GM19455 (cell line): ENCODE measurements at regions not wholly inside any gene's neighbourhood (a gene's known extent, or its start where the extent isn't known, plus 50 kb on each side); places are given as distances from the start of the nearest gene placed in this dataset.
"Not testable (repeated sequence)": the region's sequence is repeated elsewhere in the genome, so short reads cannot be mapped to it uniquely, and the experiment has no call there.

Experiments used
- ATAC-seq: cut with Tn5 transposase; IDR thresholded peaks from one replicate; pipeline ENCODE4 v1.9.1; 2021; ENCODE audit not compliant: unreplicated experiment

DNA sequence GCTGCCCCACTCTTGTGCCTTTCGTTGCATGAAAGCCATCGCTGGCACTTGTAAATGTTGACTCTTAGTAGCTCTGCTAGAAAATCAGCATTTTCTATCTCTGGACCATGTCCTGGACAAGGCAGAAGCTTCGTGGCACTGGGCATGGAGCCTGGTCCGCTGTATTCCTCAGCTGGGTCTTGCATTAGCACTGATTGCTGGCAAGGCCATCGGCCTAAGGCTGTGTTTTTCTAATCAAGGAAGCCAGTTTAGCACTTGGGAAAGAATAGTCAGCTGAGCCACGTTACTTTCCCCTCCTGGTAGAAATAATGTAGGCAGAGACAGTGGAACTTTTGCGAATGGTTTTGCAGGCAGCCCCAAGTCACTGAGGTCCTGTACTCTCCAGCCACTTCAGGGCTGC lies 180.2 kb upstream of the EOLA2 start:
- ATAC-seq = no peak

DNA sequence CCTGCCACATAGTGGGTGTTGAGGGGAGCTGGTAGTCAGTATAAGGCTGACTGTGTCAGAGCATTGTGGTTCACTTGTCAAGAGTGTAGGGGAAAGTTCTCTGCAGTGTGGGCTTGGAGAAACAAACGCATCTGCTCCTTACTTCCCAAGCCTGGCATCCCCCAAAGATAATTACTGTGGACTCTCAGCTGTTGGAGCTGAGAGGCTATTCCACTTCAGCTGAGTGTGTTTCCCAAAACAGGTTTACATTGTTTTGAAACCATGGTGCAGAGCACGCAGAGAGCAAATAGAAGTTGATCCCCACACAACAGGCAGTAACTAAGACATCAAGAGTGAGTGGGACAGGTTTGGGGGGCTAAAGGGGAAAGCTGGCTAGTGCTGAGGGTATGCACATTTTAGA lies 181.0 kb upstream of the EOLA2 start:
- no peak for ATAC-seq

DNA sequence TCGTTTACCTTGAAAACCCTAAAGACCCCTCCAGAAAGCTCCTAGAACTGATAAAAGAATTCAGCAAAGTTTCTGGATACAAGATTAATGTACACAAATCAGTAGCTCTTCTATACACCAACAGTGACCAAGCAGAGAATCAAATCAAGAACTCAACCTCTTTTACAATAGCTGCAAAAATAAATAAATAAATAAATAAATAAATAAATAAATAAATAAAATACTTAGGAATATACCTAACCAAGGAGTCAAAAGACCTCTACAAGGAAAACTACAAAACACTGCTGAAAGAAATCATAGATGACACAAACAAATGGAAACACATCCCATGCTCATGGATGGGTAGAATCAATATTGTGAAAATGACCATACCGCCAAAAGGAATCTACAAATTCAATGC lies 186.8 kb upstream of the EOLA2 start:
- not testable (repeated sequence) for ATAC-seq

DNA sequence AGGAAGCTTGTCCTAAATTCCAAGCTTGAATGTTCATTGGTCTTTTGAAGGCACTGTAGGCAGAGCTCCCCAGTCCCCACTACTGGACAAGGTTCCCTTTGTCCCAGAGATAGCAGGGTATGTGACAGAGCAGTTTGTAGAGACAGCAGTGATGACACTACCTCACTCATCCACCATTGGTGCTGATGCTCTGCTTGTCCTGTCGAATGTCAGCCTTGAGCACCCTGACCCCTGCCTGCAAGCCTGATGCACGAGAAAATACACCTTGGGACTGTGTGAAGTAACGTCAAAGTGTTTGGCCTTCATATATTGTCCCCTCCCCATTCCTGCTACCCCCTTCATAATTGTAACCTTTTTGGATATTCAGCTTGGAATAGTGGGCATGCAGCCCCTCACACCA lies 188.9 kb upstream of the EOLA2 start:
- no peak for ATAC-seq

DNA sequence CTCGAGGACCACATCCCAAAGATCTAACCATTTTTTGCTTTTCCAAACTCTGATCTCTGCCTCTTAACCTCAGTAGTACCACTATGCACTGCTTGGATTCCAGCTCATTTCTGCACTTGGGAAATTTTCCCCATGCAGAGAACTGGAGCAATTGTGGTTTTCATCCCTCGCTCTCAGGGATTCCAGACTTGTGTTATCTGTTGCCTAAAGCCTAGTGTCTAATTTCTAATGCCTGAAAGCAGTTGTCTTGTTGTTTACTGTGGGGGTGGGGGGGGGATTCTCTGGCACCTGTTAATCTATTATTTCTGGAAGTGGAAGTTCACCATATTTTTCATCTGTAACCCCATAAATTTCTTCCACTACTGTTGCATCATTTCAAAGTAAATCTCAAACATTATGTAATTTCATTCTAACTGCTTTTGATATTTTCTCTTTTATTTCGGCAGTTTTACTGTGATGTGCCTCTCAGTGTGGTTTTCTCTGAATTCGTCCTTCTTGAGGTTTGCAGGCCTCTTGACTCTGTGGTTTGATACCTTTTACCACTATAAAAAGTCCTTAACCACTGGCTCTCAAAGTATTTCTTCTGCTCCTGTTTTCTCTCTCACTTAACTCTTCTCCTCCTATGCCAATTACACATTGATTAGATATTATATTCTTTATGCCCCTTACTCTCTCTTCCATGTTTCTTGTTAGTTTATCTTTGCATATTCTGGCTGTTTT lies 205.6 kb upstream of the EOLA2 start:
- ATAC-seq = no peak

DNA sequence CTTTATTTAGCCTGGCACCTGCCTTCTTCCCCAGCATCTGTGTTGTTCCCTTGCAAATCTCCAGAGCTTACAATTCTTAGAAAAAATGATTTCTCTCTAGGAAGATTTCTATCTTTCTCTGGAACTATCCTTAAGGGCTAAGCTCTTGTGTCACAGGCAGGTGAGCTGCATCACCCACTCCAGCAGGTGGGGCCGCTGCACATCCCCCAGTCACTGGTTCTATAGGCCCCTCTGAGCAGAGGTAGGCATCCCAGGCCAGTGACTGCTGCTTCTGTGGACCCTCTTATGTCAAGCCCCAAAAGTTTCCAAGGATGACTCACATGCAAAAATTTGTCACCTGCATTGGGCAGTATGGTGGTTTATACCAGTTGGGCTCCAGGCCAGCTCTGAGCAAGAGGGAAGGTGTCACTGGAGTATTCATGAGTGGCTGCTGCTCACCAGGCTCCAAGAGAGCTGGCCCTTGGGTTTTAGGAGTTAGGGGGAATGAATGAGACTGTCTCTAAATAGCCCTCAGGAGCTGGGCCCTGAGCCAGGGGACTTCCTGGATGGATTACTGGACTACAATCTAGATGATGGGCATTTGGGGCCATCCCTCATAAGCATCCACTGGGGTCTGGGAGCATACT lies 208.1 kb upstream of the EOLA2 start:
- no peak for ATAC-seq

DNA sequence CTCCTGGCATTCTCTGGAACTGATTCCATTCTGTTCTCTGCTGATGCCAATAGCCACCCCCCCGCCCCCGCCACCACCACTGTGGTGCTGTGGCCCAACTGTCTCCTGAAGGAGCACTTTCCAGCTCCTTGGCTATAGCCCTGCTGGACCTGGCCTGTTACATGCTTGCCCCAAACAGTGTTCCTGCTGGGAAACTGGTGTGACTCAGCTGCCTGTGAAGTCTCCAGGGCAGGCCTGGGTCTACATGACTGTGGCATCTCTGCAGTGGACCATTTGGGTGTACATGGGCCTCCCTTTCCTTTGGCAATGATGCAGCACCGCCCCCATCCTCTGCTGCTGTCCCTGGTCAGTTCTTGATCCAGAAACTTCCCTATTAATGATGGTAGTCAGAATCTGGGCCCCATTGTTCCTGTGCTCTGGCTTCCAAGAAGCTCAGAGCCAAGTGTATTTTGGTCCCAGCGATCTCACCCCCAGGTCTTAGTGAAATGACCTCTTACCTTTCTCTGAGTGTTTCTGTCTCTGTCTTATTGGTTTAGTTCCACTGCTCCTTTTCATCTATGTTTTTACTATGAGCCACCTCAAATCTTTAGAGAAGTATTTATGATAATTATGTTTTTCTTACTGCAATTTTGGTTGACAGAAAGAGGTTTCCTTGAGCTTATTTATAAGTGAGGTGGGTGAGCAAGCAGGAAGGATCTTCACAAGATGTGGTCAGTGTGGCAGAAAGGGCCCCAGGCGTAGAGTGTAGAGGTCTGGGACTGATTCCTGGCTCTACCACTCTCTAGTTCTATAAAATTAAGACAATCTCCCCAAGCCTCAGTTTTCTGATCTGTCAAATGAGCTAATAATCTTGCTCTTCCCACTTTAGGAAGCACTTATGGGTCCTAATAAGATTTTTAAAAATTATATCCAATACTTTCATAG lies 210.7 kb upstream of the EOLA2 start:
- ATAC-seq = no peak

DNA sequence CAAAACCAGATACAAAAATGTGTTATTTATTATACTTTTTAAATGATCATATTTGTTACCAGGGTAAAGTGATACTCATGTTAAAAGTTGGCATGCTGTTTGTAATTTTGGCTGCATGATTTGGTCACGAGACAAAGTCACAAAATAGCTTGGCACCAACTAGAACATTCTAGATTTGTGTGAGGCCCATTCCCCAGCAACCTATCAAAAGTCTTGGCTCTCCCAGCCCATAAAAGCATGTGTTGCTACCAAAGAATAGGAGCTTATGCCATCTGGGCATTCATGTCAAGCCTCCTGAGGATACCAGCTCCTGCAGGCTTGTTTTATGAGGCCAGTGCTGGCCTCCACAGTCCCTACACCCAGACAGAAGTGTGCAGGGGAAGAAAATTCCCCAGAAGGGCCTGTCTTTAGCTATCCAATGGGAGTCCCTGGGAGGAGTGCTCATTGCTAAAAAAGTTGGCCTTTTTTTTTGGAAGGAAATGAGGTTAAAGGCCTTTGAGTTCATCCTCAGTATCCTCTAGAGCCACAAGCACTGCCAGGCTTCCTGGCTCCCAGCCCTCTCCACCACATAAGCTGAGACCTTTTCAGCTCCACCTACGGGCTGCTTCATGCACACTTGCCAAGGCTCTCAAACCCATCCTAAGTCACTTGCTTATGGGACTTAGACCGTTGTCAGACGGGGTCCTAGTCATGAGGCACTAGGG lies 211.9 kb upstream of the EOLA2 start:
- ATAC-seq = no peak

DNA sequence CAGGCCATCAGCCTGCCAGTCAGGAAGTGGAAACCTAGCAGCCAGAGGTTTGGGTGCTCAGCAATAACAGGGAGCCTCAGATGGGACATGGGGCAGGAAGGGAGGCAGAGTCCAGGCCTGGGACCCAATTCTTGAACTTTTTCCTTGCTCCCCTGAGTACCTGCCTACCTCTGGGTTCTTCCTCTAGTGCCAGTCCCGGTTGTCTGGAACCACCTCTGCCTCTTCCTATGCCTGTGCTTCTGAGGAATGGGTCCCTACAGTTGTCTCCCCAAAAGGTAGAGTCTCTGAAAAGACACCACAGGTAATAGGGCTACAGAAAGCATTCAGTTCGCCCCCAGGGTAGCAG lies 212.4 kb upstream of the MAMLD1 start:
- ATAC-seq = no peak

DNA sequence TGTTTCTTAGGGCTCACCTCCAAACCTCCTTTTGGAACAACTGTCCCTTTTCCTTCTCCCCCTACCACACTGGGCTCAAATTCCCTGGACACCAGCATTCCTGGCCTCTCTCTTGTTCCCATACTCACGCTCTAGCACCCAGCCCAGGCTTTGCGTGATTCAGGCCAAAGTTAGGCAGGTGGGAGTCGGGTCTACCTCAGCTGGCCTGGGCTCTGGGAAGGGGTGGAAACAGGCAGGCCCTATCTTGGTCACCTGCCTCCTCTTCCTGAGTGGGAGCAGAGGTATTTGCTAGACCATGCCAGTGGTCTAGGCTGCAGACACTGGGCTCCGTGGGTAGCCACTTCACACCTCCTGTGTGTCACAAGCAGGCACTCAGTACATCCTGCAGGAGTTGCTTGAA lies 211.1 kb upstream of the MAMLD1 start:
- no peak for ATAC-seq

DNA sequence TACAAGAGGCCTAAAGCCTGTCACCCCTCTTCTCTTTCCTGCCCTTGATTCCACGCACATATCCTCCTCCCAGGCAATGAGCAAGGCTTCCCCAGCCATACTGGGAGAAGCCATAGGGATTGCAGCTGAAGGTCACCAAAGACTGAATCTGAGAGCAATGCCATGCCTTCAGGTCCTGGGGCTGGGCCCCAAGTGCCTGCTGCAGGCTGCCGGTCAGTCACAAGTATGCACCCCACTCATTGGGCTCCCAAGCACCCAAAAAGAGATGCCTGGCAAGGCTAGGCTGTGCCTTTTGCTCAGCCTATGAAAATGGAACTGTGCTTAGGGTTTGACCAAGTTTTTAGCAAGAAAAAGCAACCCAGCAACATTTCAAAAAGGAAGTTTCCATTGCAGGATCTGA lies 210.6 kb upstream of the MAMLD1 start:
- no peak for ATAC-seq

DNA sequence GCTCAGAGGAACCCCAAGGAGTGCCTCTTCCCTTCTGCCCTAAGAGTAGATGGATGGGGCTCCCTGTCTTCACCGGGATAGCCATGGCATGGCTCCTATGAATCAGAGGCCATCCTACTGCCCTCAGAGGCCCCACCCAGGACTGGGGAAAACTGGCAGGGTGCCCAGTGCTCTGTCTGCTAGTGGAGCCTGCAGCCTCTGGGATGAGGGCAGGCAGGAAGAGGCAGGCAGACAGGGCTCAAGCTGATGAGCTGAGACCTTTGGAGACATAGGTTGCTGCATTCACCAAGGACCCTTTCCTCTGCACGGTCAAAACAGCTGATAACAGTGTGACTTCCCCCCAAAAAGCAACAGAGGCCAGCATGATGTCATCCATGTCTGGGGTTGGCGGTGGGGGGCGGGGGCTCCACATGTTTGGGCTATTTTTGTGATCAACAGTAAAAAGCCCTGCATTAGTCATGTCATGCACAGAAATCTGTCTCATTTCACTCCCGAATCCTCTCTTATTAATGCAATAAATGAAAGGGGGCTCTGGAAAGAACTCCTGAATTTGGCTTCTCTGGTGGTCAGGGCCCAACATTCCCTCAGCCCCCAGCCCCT lies 207.6 kb upstream of the MAMLD1 start:
- no peak for ATAC-seq

DNA sequence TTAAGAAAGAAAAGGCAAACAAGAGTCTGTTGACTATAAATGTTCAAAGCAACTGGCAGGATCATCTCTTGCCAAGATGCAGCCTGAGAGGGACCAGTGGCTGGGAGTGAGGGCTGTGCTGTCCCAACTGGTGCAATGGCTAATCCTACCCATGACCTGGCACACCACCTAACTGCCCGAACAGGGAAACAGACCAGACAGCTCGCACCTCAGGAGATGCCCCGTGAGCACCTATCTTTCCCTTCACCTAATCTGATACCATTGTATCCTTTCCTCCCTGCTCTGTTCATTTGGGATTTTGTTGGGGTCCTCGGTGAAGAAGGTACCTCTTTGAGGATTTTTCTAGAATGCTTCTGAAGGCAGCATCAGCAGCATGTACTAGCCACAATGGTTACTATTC lies 206.5 kb upstream of the MAMLD1 start:
- ATAC-seq = no peak

DNA sequence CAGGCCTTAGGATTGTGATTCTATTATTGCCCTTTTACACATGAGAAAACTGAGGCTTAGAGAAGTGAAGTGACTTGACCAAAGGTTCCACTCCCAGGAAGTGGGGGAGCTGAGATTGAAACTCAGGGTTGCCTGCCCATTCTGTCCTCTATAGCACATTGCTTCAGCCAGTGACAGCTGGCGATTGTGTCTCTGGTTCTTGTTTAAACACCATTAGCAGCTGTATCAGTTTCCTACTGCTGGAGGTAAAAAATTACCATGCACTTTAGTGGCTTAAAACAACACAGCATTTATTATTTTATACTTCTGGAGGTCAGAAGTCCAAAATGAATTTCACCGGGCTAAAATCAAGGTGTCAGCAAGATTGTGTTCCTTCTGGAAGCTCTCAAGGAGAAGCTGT lies 205.8 kb upstream of the MAMLD1 start:
- no peak for ATAC-seq

DNA sequence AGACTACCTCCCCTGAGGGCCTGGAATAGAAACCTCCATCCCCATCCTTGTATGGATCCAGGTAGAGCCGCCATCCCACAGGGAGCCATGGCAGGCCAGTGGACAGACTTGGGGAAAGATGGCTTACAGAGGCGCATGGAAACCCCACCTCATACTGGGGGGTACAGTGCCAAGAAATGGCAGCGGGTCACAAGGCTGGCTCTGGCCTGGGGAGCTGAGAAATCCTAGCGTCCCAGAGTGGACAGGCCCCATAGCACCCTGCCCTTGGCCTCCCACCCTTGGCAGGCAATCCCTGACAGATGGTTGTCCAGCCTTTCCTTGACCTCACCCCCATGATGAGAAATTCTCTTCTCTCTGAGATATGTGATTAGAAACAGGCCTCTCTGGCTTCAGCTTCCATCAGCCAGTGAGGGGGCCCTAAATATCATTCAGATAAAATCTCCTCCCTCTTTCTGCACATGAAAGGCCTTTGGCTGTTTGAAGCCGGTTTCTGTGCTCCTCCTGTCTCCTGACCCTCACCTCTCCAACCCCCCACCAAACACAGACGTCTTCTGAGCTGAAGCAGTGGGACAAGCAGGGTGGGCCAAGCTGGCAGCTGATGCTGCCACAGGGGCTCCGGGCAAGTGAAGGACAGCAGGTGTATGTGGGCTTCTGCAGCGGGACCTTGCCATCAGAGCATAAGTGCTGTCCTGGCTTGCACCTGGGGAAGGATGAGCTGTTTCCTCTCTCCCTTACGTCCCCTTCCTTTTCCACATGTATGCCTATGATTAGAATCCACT lies 204.4 kb upstream of the MAMLD1 start:
- ATAC-seq = no peak

DNA sequence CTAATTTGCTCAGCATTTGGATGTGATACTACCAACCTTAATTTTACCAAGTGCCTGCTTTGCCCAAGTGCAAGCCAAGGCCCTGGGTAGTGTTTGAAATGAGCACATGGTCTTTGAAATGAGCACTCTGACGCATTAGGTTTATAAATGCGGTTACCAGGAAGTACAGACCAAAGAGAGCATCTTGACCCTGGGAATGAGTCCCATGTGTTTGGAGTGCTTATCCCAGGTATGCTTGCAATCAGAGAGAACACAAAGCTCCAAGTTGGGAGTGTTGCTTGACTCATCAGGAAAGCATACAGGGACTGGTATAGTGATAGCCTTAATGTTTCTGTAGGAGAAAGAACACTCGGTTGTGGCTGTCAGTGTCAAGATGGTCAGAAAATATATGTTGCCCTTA lies 203.6 kb upstream of the MAMLD1 start:
- no peak for ATAC-seq

DNA sequence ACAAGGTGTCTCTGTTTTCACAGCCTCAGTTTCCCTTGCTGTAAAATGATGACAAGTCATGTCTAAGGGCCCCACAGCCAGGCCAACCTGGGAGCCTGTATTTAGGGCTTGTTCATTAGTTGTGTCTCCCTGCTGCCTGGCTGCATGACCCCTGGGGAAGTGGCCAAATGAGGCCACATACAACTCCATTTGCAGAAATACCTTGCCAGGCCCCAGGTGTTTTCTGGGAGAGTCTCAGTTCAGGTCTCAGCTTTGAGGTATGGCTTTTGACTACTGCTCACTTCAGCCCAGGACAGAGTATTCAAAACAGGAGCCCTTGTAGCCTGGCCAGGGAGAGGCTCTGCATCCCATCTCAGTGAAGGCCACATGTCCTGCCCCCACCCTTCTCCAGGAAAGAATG lies 202.5 kb upstream of the MAMLD1 start:
- no peak for ATAC-seq

DNA sequence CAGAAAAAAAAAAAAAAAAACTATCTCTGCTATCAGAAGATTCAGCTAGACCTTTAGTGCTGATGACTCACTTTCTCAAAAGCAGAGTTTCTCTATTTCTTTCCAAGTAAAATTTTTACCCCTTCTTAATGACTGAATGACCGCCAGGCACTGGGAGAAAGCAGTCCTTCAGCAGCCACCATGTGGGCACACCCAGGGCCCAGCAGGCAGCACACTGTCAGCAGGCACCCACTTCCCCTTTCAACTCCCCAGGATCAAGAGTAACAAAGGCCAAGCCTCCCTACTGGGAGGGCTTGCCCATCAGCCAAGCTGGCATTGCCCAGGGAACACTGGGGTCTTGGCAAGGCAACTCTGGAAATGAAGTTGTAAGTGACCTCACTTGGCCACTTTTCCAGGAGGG lies 201.9 kb upstream of the MAMLD1 start:
- ATAC-seq = no peak

DNA sequence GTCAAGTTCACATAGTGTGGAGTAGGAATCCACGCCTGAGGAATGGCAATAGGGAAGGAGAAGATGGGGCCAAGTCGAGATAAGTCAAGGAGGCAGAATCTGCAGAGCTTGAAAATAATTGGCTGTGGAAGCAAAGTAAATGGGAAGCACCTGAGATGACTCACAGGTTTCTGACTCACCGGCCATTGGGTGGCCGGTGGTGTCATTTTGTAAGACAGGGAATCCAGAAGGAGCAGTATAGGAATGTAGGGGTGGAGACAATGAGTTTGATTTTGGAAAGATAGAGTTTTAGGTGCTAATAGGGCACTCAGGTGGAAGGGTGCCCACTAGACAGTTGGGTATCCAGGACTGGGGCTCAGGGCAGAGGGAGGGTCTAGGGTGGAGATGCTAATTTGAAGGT lies 201.0 kb upstream of the MAMLD1 start:
- ATAC-seq = no peak

DNA sequence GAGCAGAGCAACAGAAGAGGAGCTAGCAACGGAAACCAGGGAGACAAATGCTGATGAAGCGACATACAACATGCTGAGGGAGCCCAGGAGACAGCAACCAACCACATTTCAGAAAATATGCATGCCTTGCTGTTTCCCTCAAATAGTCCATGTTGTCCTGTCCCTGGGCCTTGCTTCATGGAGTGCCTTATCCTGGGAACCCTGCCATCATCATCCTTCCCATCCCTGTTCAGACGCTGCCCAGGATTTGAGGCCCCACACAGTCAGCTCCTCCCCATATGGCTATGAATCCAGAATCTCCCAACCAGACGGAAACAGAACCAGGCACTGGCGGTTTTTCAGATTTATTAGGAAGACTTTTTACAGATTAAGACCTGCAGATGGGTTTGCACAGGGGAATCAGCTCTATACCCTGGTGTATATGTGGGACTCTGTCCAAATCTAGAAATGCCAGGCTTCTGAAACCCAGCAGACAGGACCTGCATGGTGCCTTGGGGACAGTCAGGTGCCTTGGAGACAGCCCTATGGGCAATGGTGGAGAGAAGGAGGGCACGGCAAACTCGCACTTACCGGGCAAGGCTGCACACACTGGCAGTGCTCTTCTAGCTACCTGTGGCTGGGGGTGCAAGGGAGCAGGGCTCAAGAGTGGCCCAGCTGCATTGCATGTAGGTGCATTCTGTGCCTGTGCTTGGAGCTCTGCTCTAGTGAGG lies 199.7 kb upstream of the MAMLD1 start:
- no peak for ATAC-seq
